Midbrain (tissue), 1 donor: ENCODE measurements at regions not wholly inside any gene's neighbourhood (a gene's known extent, or its start where the extent isn't known, plus 50 kb on each side); places are given as distances from the start of the nearest gene placed in this dataset.

Experiments
- DNase-seq: peaks from one replicate; lab custom pipeline; 2025; lab: John Stamatoyannopoulos, UW

- no peak for DNase-seq
Measured at GRCh38 chr2:226383461-226383860, 416.2 kb downstream of the IRS1 start.

- DNase-seq: no peak
Measured at GRCh38 chr2:226380679-226381078, 418.9 kb downstream of the IRS1 start.

GRCh38 chr2:226378753-226379705 lies 420.6 kb downstream of the IRS1 start:
- no peak for DNase-seq

GRCh38 chr2:226376516-226377180 lies 423.0 kb downstream of the IRS1 start:
- no peak for DNase-seq

GRCh38 chr2:226366920-226367319 lies 432.7 kb downstream of the IRS1 start:
- DNase-seq: no peak

- DNase-seq: no peak
Measured at GRCh38 chr2:226364217-226364616, 435.4 kb downstream of the IRS1 start.

GRCh38 chr2:226362980-226363379 lies 436.6 kb downstream of the IRS1 start:
- DNase-seq: no peak

- DNase-seq: no peak
Measured at GRCh38 chr2:226360658-226361057, 439.0 kb downstream of the IRS1 start.

- DNase-seq: no peak
Measured at GRCh38 chr2:226358688-226359087, 440.9 kb downstream of the IRS1 start.

- DNase-seq: no peak
Measured at GRCh38 chr2:226357816-226358215, 441.8 kb downstream of the IRS1 start.

- no peak for DNase-seq
Measured at GRCh38 chr2:226355600-226355999, 444.0 kb downstream of the IRS1 start.

GRCh38 chr2:226354434-226354833 lies 445.2 kb downstream of the IRS1 start:
- DNase-seq: no peak

GRCh38 chr2:226352941-226353560 lies 446.6 kb downstream of the IRS1 start:
- DNase-seq: no peak

- no peak for DNase-seq
Measured at GRCh38 chr2:226351711-226352110, 447.9 kb downstream of the IRS1 start.

GRCh38 chr2:226339616-226340015 lies 460.0 kb downstream of the IRS1 start:
- no peak for DNase-seq

- no peak for DNase-seq
Measured at GRCh38 chr2:226338825-226339224, 460.8 kb downstream of the IRS1 start.

- no peak for DNase-seq
Measured at GRCh38 chr2:226337941-226338600, 461.5 kb downstream of the IRS1 start.

- no peak for DNase-seq
Measured at GRCh38 chr2:226336283-226336682, 463.3 kb downstream of the IRS1 start.

- DNase-seq: no peak
Measured at GRCh38 chr2:226334981-226335720, 464.5 kb downstream of the IRS1 start.

GRCh38 chr2:226333388-226333787 lies 466.2 kb downstream of the IRS1 start:
- DNase-seq: no peak

GRCh38 chr2:226330206-226330605 lies 469.4 kb downstream of the IRS1 start:
- DNase-seq: no peak

GRCh38 chr2:226329180-226329579 lies 470.4 kb downstream of the IRS1 start:
- no peak for DNase-seq
